GM12891 (cell line): ENCODE measurements at regions not wholly inside any gene's neighbourhood (a gene's known extent, or its start where the extent isn't known, plus 50 kb on each side); places are given as distances from the start of the nearest gene placed in this dataset.

Experiments used
- POLR2A ChIP-seq: IDR thresholded peaks from 2 replicates; pipeline ENCODE4 v1.6.1; 2011; ENCODE audit warnings: low read depth, low read length, control low read depth
- SPI1 ChIP-seq: IDR thresholded peaks from 2 replicates; pipeline ENCODE4 v1.6.1; 2011; ENCODE audit warnings: low read depth, low read length, control low read depth

DNA sequence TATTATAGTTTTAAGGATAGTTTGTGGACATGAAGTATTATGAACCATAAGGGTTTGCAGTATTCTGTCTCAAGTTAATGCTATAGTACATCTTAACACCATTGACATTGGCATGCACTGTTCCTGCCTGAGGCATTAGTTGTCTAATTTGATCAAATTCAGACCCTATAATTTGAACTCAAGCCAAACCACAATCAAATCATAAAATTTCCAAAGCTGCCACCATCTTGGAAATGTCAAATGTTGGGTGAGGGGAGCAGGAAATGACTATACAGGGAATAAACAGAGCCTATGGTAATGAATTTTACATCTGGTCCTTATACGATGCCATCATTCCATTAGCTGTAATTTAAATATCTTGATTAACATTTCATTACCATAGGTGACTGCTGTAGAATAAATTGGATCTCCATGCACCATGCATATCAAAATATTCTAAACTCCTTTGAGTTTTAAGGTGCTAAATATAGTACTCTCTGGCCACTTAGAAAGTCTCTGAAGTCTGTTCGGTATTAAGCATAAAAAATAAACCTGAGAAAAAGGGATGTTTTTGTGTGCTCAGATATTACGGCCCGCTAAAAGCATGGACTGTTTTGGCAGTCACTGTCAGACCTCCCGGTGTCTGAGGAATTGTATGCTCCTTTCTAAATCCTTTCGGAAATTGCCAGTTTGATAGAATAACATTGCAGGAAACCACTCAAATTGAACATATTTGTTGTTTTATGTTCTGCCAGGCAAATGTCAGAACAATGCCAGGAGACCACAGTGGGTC, 257.7 kb downstream of the SPRY2 start:
- no peak for TF ChIP-seq POLR2A
- TF ChIP-seq SPI1 = no peak
